ENCODE measurements at regions not wholly inside any gene's neighbourhood (a gene's known extent, or its start where the extent isn't known, plus 50 kb on each side); places are given as distances from the start of the nearest gene placed in this dataset.

DNA sequence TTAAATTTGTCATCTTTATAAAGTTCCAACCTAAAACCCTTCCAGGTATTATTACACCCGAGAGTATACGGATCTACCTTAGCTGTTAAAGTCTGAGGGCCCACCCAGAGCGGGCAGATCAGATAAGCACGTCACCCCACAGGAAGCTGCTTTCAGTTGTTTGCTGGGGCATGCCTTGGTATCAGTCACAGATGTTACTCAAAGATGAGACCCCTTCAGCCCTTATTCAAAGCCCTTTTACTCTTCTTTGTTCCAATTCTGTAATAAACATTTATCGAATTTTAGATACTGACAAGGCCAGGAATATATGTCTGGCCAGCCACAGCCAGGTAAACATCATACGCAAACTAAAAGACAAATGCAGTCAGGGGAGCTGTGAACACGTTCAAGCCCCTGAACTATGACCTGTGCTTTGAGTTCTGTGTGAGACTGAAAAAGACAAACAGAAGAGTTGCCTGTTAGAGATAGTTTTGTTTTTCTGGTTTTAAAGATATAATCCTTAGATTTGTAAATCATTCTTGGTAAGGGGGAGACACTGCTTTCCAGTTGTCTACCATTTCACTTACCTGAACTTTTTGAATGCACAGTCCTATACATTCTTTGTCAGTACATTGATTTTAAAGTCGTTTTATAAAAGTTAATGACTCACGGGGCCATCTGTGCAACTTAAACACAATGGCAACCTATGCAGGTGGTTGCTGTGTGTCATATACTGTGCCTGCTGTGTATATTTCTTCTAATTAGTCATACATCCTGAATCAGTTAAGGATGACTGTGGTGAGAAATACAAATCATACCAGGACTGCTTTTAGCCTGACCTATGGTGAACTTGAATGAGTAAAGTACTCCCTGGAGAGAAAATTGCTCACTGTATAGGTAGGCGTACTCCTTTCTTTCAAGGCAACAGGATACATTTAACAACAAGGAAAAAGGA is 100.5 kb upstream of the ITPRID2 start:
- no peak for TF ChIP-seq POLR2AphosphoS5 (IDR thresholded peaks at IDR 0.05; ENCODE audit: low read depth, low read length)
- TF ChIP-seq REST (IDR thresholded peaks at IDR 0.05; ENCODE audit: insufficient read depth in 1 of 2, low read depth in 2 of 2, low read length in 2 of 2) = peak in 1 of 2 experiments; percentile 26; a peak in 1 of 4 replicates
- no peak; the same call in 1 of the 2 replicates for TF ChIP-seq SIN3A (IDR thresholded peaks at IDR 0.05; ENCODE audit: borderline replicate concordance, insufficient read depth, low read length)
- peak; percentile 30; the same call in 1 of the 2 replicates for TF ChIP-seq TAF1 (IDR thresholded peaks at IDR 0.05; ENCODE audit: borderline replicate concordance, insufficient read depth, low read length)

All from PFSK-1 (cell line).